GM12878 (cell line): ENCODE measurements at regions not wholly inside any gene's neighbourhood (a gene's known extent, or its start where the extent isn't known, plus 50 kb on each side); places are given as distances from the start of the nearest gene placed in this dataset.

ENCODE experiments used
- ATAC-seq: fragments of 200-7000 bp; cut with Tn5 transposase; 3 replicates; pipeline ENCODE4 v1.9.1; 2020; ENCODE audit warnings: mild to moderate bottlenecking, moderate library complexity
- BruUV-seq: library from RNA; stranded (reverse); fragments of 400-500 nt; replicated peaks from 2 replicates; lab custom pipeline; 2021; lab: Mats Ljungman, UMichigan
- CTCF ChIA-PET: fragments of 300-600 bp; sonication (Branson Sonifier 250); formaldehyde crosslinking; extraction: SDS; loops from one replicate; lab custom pipeline; 2021; ENCODE audit warnings: inconsistent platforms; lab: Yijun Ruan, JAX
- POLR2A ChIA-PET: fragments of 350-600 bp; formaldehyde crosslinking; extraction: SDS; loops from one replicate; lab custom pipeline; 2021; ENCODE audit warnings: inconsistent platforms; lab: Charles Lee
- RAD21 ChIA-PET: fragments of 300-600 bp; sonication (Branson Sonifier 250); formaldehyde crosslinking; loops from one replicate; lab custom pipeline; 2023; ENCODE audit warnings: antibody characterized with exemption; ENCODE audit not compliant: unreplicated experiment; lab: Charles Lee
- SMC1A ChIA-PET: fragments of 300-600 bp; sonication (Branson Sonifier 250); formaldehyde crosslinking; loops from one replicate; lab custom pipeline; 2023; ENCODE audit not compliant: unreplicated experiment, uncharacterized antibody; lab: Charles Lee
- DNase-seq: peaks from one replicate; pipeline ENCODE4 v3.0.0-alpha.2; 2011; ENCODE audit warnings: low read depth, low spot score
- FAIRE-seq: peaks from 3 replicates; lab custom pipeline; 2011; peaks lifted over from hg19 to GRCh38; lab: Jason Lieb, UNC
- H2AFZ ChIP-seq: 2 replicates; pipeline ENCODE4 v1.6.0; 2011; ENCODE audit warnings: low read depth, low read length, control low read depth; ENCODE audit not compliant: control insufficient read depth
- H3K27ac ChIP-seq: 2 replicates; pipeline ENCODE4 v1.5.1; 2011; ENCODE audit warnings: control low read depth; ENCODE audit not compliant: control insufficient read depth, insufficient read depth
- H3K27me3 ChIP-seq, 2 experiments: replicated peaks in 1 of 2; 2 replicates each; pipeline versions ENCODE4 v1.6.0 to v1.6.1; 2011; ENCODE audit warnings: low read length in 1 of 2; ENCODE audit not compliant: control insufficient read depth in 2 of 2, insufficient read depth in 2 of 2
- H3K36me3 ChIP-seq, 2 experiments: 2 replicates each; pipeline ENCODE4 v1.5.1; 2011; ENCODE audit warnings: low read length in 1 of 2; ENCODE audit not compliant: control insufficient read depth in 2 of 2, insufficient read depth in 2 of 2
- H3K4me1 ChIP-seq: 2 replicates; pipeline ENCODE4 v1.6.1; 2011; ENCODE audit warnings: mild to moderate bottlenecking, low read length, moderate library complexity, mixed read lengths; ENCODE audit not compliant: control insufficient read depth, insufficient read depth
- H3K4me2 ChIP-seq: 2 replicates; pipeline ENCODE4 v1.6.0; 2011; ENCODE audit warnings: control low read depth; ENCODE audit not compliant: control insufficient read depth, insufficient read depth
- H3K4me3 ChIP-seq: fragments of 200-600 bp; sonication (generic); 2 replicates; pipeline ENCODE4 v1.5.1; 2016
- H3K79me2 ChIP-seq: 2 replicates; pipeline ENCODE4 v1.6.0; 2011; ENCODE audit warnings: low read length; ENCODE audit not compliant: control insufficient read depth, insufficient read depth
- H3K9ac ChIP-seq: 2 replicates; pipeline ENCODE4 v1.8.0; 2011; ENCODE audit warnings: low read length, control low read depth, mixed read lengths; ENCODE audit not compliant: control insufficient read depth, insufficient read depth
- H3K9me3 ChIP-seq: replicated peaks from 3 replicates; pipeline ENCODE4 v1.5.1; 2011; ENCODE audit warnings: mild to moderate bottlenecking, low read length; ENCODE audit not compliant: control insufficient read depth, insufficient read depth
- H4K20me1 ChIP-seq: 2 replicates; pipeline ENCODE4 v1.6.0; 2011; ENCODE audit not compliant: control insufficient read depth, insufficient read depth
- BACH1 ChIP-seq: fragments of 450-650 bp; IDR thresholded peaks from 2 replicates; pipeline ENCODE4 v1.6.1; 2017; ENCODE audit warnings: mild to moderate bottlenecking, borderline replicate concordance
- BMI1 ChIP-seq: fragments of 450-650 bp; IDR thresholded peaks from 2 replicates; pipeline ENCODE4 v1.6.1; 2016; ENCODE audit warnings: mild to moderate bottlenecking, moderate library complexity, borderline replicate concordance
- CUX1 ChIP-seq: IDR thresholded peaks from 2 replicates; pipeline ENCODE4 v1.6.1; 2012; ENCODE audit warnings: improper control_type of control experiment, low read depth, low read length; ENCODE audit not compliant: insufficient replicate concordance
- FOXM1 ChIP-seq: IDR thresholded peaks from 2 replicates; pipeline ENCODE4 v1.6.1; 2012; ENCODE audit warnings: low read depth, mild to moderate bottlenecking, inconsistent platforms, low read length, moderate library complexity
- IKZF1 ChIP-seq: fragments of 450-650 bp; conservative IDR thresholded peaks from 2 replicates; pipeline ENCODE4 v1.6.1; 2017; ENCODE audit warnings: antibody characterized with exemption, mild to moderate bottlenecking
- MAX ChIP-seq: IDR thresholded peaks from 2 replicates; pipeline ENCODE4 v1.6.1; 2012; ENCODE audit warnings: low read depth, low read length, improper control_type of control experiment
- NFIC ChIP-seq: IDR thresholded peaks from 2 replicates; pipeline ENCODE4 v1.6.1; 2012; ENCODE audit warnings: low read depth, mild to moderate bottlenecking, inconsistent platforms, low read length, moderate library complexity
- NRF1 ChIP-seq: conservative IDR thresholded peaks from 2 replicates; pipeline ENCODE4 v1.6.1; 2011; ENCODE audit warnings: mild to moderate bottlenecking, low read depth, low read length, improper control_type of control experiment
- PML ChIP-seq: IDR thresholded peaks from 2 replicates; pipeline ENCODE4 v1.6.1; 2012; ENCODE audit warnings: low read length, inconsistent platforms
- TBL1XR1 ChIP-seq: IDR thresholded peaks from 2 replicates; pipeline ENCODE4 v1.6.1; 2012; ENCODE audit warnings: low read depth, low read length, improper control_type of control experiment
- YBX1 ChIP-seq: fragments of 450-650 bp; IDR thresholded peaks from 2 replicates; pipeline ENCODE4 v1.6.1; 2016; ENCODE audit warnings: antibody characterized with exemption
- WGBS: methylation state at CpG from one replicate; pipeline ENCODE4 v1.1.6; 2016; ENCODE audit warnings: low lambda C conversion rate; ENCODE audit not compliant: insufficient replicate concordance, insufficient coverage; ENCODE audit errors: missing lambda C conversion rate; 5-methylcytosine and 5-hydroxymethylcytosine counted together
- in situ Hi-C: fragments of 300-500 bp; cut with MboI; formaldehyde crosslinking; loops from 9 replicates; pipeline ENCODE4 v1.14.3; 2018; ENCODE audit warnings: mixed read lengths
- intact Hi-C: fragments of 100-400 bp; cut with micrococcal nuclease; formaldehyde crosslinking; loops from one replicate; pipeline ENCODE4 v1.14.2; 2022; ENCODE audit not compliant: unreplicated experiment
- TF ChIP-seq, protein P1 (sequence below): IDR thresholded peaks from 2 replicates; pipeline ENCODE4 v1.6.1; 2012; ENCODE audit warnings: low read depth, low read length, improper control_type of control experiment

- H3K9ac ChIP-seq = no peak overlapping the region
- H3K4me2 ChIP-seq = no peak overlapping the region
- ATAC-seq (no peak), DNase-seq (no peak), FAIRE-seq (no peak)
- H3K4me3 ChIP-seq = no peak overlapping the region
- no peaks in the 10 kb centered on the region for H4K20me1 ChIP-seq
- WGBS = 23% methylated on average over 6 of the region's 6 CpGs
- RAD21 ChIA-PET = interaction anchor here (1.4 kb wide), 1 partner anchor 62 kb away, joined by 4 read pairs; no protein-coding TSS in a partner anchor
- H3K4me1 ChIP-seq = no peaks in the 10 kb centered on the region
- no peak overlapping the region for H3K27ac ChIP-seq
- POLR2A ChIA-PET = no interaction called here
- no peaks in the 10 kb centered on the region for H3K36me3 ChIP-seq
- CTCF ChIA-PET = no interaction called here
- no peaks in the 10 kb centered on the region; a peak in 1 of 4 replicates for H3K27me3 ChIP-seq
- H3K9me3 ChIP-seq = no peaks in the 10 kb centered on the region
- H2AFZ ChIP-seq = no peak overlapping the region
- no peak for TF ChIP-seq BMI1
- no peak for TF ChIP-seq YBX1
- TF ChIP-seq TBL1XR1 = no peak
- no peak for TF ChIP-seq IKZF1
- no peak for TF ChIP-seq FOXM1
- TF ChIP-seq, protein P1, sequence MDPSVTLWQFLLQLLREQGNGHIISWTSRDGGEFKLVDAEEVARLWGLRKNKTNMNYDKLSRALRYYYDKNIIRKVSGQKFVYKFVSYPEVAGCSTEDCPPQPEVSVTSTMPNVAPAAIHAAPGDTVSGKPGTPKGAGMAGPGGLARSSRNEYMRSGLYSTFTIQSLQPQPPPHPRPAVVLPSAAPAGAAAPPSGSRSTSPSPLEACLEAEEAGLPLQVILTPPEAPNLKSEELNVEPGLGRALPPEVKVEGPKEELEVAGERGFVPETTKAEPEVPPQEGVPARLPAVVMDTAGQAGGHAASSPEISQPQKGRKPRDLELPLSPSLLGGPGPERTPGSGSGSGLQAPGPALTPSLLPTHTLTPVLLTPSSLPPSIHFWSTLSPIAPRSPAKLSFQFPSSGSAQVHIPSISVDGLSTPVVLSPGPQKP = no peak
- no peak for TF ChIP-seq PML
- no peak for TF ChIP-seq BACH1
- TF ChIP-seq NFIC = no peak
- no peak for TF ChIP-seq MAX
- no peak for TF ChIP-seq CUX1
- TF ChIP-seq NRF1 = no peak
- H3K79me2 ChIP-seq = no peaks in the 10 kb centered on the region
- intact Hi-C loops (no loop called here), in situ Hi-C loops (no loop called here)
- SMC1A ChIA-PET = interaction anchor here (0.7 to 1.5 kb wide), 3 partner anchors 9 to 389 kb away, joined by 3 to 6 read pairs (median 4); no protein-coding TSS in a partner anchor
- no TSS peak for BruUV-seq
These were observed 223.9 kb downstream of the SREK1 start for GRCh38 chr5:66367814-66368541.
